ENCODE measurements at regions not wholly inside any gene's neighbourhood (a gene's known extent, or its start where the extent isn't known, plus 50 kb on each side); places are given as distances from the start of the nearest gene placed in this dataset.

DNA sequence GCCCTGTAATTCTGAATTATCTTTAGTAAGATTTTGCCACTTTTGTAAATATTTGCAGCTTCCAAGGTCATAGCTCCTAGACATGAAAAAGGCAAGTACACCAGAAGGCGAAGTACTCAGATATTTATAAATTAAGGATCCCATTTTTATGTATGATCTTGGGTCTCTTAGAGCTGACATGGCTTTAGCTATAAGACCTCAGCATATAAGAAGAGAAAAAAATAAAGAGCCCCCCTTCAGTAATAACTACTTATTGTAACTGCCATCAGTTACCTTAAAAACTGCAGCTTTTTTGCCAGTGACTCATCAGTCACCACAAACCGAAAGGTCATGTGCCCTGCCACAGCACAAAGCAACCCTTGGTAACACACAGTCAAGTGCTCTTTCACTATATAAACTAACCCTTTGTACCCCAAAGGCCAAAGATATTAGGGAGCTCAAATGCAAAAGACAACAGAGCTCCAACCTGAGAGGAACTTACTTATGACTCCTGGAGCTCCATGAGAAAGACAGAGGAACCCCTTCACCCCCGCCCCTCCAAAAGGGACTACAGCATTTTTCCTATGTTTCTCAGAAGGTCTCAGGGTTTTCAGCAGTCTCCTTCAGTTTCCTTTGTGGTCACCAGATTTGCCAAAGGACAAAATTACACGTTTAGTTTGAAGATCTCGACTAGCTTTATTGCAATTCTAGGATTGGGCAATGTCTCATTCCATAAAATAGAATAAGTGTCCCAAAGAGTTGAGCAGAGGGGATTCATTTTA is 219.8 kb upstream of the DUSP10 start:
- TF ChIP-seq YY1 (IDR thresholded peaks at IDR 0.05; ENCODE audit: insufficient read depth, insufficient read length) (no peak), SUZ12 (IDR thresholded peaks at IDR 0.05; ENCODE audit: extremely low read depth, insufficient read depth, insufficient read length) (no peak), ZNF274 (IDR thresholded peaks at IDR 0.05; ENCODE audit: low read depth, low read length) (no peak)

All from NT2/D1 (cell line).